GM12892 (cell line): ENCODE measurements at regions not wholly inside any gene's neighbourhood (a gene's known extent, or its start where the extent isn't known, plus 50 kb on each side); places are given as distances from the start of the nearest gene placed in this dataset.

Experiments used
- POLR2A ChIP-seq: IDR thresholded peaks from 2 replicates; pipeline ENCODE4 v1.6.1; 2011; ENCODE audit warnings: low read depth, low read length, control low read depth
- POLR2AphosphoS5 ChIP-seq: IDR thresholded peaks from 2 replicates; pipeline ENCODE4 v1.6.1; 2011; ENCODE audit warnings: low read depth, low read length, control low read depth

DNA sequence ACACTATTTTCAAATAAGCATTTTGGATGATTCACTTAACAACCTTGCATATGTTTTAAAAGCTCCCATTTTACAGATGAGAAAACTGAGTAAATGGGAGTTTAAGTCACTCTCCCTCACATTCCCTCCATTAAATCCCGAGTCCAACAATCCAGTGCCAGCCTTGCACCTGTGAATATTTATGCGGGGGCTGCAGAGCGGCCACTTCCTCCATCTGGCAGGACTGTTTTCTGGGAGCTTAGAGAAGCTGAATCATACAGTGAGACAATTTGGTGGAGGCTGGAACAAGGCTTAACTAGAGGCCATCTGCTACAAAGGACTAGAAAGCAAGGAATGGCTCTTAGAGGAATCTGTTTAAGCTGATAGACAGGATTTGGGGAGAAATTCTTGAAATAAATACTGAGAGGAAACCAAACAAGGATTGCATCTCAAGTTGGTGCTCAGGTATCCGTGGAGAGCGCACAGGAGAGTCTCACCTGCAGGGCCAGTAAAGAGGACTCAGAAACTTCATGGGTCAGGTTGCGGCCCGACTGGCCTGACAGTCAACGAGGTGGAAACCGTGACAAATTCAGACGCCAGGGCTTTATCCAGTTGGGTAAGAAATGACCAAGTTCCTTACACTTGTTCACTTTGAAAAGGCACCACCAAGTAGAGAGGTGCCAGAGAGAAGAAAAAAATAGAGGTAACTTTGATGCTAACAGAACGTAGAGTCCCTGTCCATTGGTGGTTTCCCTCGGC lies 478.5 kb downstream of the QKI start:
- TF ChIP-seq POLR2A (no peak), POLR2AphosphoS5 (no peak)
